ENCODE measurements at regions not wholly inside any gene's neighbourhood (a gene's known extent, or its start where the extent isn't known, plus 50 kb on each side); places are given as distances from the start of the nearest gene placed in this dataset.

DNA sequence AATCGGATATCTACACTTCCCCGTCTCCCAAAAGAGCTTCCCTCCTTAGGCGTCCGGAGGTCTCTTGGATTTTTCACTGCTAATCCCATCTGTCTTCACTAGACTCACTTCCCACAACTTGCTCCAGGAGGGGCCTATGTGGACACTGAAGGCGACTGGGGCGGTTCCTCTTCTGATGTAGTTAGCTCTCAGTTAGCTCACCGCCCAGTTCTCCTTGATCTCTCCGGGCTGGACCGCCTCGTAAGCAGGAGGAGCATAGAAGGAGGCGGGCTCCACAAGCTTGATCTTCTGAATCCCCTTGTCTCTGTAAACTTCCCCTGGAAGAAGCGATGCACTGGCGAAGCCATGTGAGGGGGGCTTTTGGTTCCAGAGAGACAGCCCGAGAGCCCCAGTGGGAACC lies 112.0 kb upstream of the SELENOP start:
- no peak overlapping the region for H3K27ac ChIP-seq
- no peaks in the 10 kb centered on the region for H4K20me1 ChIP-seq (ENCODE audit: insufficient read depth)
- TF ChIP-seq, protein P1, sequence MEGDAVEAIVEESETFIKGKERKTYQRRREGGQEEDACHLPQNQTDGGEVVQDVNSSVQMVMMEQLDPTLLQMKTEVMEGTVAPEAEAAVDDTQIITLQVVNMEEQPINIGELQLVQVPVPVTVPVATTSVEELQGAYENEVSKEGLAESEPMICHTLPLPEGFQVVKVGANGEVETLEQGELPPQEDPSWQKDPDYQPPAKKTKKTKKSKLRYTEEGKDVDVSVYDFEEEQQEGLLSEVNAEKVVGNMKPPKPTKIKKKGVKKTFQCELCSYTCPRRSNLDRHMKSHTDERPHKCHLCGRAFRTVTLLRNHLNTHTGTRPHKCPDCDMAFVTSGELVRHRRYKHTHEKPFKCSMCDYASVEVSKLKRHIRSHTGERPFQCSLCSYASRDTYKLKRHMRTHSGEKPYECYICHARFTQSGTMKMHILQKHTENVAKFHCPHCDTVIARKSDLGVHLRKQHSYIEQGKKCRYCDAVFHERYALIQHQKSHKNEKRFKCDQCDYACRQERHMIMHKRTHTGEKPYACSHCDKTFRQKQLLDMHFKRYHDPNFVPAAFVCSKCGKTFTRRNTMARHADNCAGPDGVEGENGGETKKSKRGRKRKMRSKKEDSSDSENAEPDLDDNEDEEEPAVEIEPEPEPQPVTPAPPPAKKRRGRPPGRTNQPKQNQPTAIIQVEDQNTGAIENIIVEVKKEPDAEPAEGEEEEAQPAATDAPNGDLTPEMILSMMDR (conservative IDR thresholded peaks at IDR 0.05; ENCODE audit: low read depth, low read length), result no peak
- H3K79me2 ChIP-seq (ENCODE audit: insufficient read depth, low read depth), result no peaks in the 10 kb centered on the region
- H3K4me3 ChIP-seq (IDR thresholded peaks at IDR 0.05; ENCODE audit: insufficient read depth, low read depth, low read length), result no peak overlapping the region
- H3K4me1 ChIP-seq (ENCODE audit: low read depth, poor library complexity, severe bottlenecking), result no peaks in the 10 kb centered on the region
- no peaks in the 10 kb centered on the region for H3K36me3 ChIP-seq (ENCODE audit: insufficient read depth)
- no peaks in the 10 kb centered on the region for H3K27me3 ChIP-seq (ENCODE audit: insufficient read depth, low read depth)
- no peak overlapping the region for H3K4me2 ChIP-seq
- H2AFZ ChIP-seq (ENCODE audit: low read depth), result no peak overlapping the region
- H3K9ac ChIP-seq, result no peak overlapping the region

DNA sequence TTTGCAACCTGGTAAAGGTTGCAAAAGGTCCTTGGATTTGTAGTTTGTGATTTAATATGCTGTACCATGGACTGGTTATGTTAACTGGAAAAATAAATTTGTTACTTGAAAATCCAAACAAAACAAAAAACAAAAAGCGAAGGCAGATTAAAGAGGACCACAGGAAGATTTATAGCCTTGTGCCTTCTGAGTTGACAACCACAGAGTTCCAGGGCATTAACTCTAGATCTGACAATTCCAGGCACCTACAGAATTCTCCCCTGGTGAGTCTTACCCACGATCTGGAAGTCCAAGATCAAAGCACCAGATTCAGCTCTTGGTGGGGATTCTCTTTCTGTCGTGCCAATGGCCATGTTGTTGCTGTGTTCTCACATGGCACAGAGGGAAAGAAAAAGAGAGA lies 107.9 kb upstream of the SELENOP start:
- Histone ChIP-seq H3K27me3 (ENCODE audit: insufficient read depth, low read depth) (no peaks in the 10 kb centered on the region), H2AFZ (ENCODE audit: low read depth) (no peak overlapping the region)

DNA sequence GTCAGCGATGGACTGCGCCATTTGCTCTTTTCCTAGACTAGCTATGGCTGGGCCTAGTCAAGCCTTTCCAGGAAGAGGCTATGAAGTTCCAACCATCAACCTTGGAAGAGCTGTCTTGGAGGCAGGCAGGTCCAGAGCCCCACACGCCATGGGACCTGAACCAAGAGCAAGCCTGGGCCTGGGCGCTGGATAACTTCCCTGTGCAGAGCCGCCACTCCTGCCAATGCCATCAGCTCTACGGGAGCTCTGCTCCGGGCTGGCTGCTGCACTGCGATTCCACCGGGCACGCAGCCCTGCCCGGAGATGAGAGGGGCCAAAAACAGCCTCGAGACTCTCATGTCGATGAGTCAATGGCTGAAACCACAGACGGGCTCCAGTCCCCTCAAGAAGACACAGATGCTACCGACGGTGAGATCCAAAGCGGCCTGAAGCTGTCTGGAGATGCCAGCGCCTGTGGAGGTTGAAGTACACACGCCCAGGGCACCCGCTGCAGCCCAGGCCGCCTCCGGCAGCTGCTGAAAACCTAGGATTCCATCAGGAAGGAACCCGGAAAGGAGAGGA lies 103.7 kb upstream of the SELENOP start:
- Histone ChIP-seq H2AFZ (ENCODE audit: low read depth) (no peak overlapping the region), H4K20me1 (ENCODE audit: insufficient read depth) (no peaks in the 10 kb centered on the region), H3K4me3 (IDR thresholded peaks at IDR 0.05; ENCODE audit: insufficient read depth, low read depth, low read length) (no peak overlapping the region), H3K4me1 (ENCODE audit: low read depth, poor library complexity, severe bottlenecking) (no peaks in the 10 kb centered on the region), H3K27ac (no peak overlapping the region), H3K4me2 (no peak overlapping the region), H3K27me3 (ENCODE audit: insufficient read depth, low read depth) (no peaks in the 10 kb centered on the region), H3K79me2 (ENCODE audit: insufficient read depth, low read depth) (no peaks in the 10 kb centered on the region), H3K36me3 (ENCODE audit: insufficient read depth) (no peaks in the 10 kb centered on the region), H3K9ac (no peak overlapping the region)
- TF ChIP-seq, protein P1 (conservative IDR thresholded peaks at IDR 0.05; ENCODE audit: low read depth, low read length), result no peak

More for the DNA sequence above, 107.9 kb upstream of the SELENOP start:
- Histone ChIP-seq H3K4me1 (ENCODE audit: low read depth, poor library complexity, severe bottlenecking) (no peaks in the 10 kb centered on the region), H4K20me1 (ENCODE audit: insufficient read depth) (no peaks in the 10 kb centered on the region), H3K27ac (no peak overlapping the region), H3K9ac (no peak overlapping the region), H3K79me2 (ENCODE audit: insufficient read depth, low read depth) (no peaks in the 10 kb centered on the region), H3K4me2 (no peak overlapping the region), H3K36me3 (ENCODE audit: insufficient read depth) (no peaks in the 10 kb centered on the region), H3K4me3 (IDR thresholded peaks at IDR 0.05; ENCODE audit: insufficient read depth, low read depth, low read length) (no peak overlapping the region)
- TF ChIP-seq, protein P1 (conservative IDR thresholded peaks at IDR 0.05; ENCODE audit: low read depth, low read length), result no peak

DNA sequence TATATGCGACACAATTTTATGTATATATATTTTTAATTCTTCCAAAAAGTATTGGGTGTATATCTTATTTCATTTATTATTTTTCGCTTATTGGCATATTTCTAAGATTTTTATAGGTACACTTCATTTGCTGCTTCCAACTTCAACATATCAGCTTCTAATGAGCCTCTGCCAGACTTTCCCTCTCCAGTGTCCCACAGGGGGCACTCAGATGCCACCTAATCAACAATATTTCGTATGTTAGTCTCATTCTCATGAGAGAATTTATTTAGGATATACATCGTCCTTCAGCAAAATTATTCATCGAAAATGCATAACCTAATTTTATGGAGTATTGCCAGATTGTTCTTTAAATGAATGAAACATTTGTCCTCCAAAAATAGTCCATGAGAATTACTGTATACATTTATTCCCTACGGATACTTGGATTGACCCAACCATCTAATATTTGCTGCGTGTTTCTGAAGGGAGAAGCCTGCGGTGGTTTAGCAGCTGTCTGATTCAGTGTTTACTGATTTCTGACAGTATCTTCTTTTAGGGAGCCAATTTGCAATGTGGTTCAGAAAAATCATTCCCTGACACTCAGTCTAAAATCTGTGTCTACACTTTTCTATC lies 100.6 kb upstream of the SELENOP start:
- TF ChIP-seq, protein P1 (conservative IDR thresholded peaks at IDR 0.05; ENCODE audit: low read depth, low read length), result peak; percentile 32
- H3K27me3 ChIP-seq (ENCODE audit: insufficient read depth, low read depth), result no peaks in the 10 kb centered on the region
- H3K27ac ChIP-seq, result no peak overlapping the region
- no peak overlapping the region for H3K4me2 ChIP-seq
- H3K4me1 ChIP-seq (ENCODE audit: low read depth, poor library complexity, severe bottlenecking), result peaks cover 13% of the 10 kb centered on the region
- no peaks in the 10 kb centered on the region for H3K36me3 ChIP-seq (ENCODE audit: insufficient read depth)
- H3K79me2 ChIP-seq (ENCODE audit: insufficient read depth, low read depth), result no peaks in the 10 kb centered on the region
- H3K4me3 ChIP-seq (IDR thresholded peaks at IDR 0.05; ENCODE audit: insufficient read depth, low read depth, low read length), result no peak overlapping the region
- H3K9ac ChIP-seq, result no peak overlapping the region
- H4K20me1 ChIP-seq (ENCODE audit: insufficient read depth), result no peaks in the 10 kb centered on the region
- H2AFZ ChIP-seq (ENCODE audit: low read depth), result no peak overlapping the region
